Activated CD4-positive, alpha-beta memory T cell treated with anti-CD3 and anti-CD28 coated beads for 36 hours (primary cell): ENCODE measurements at regions not wholly inside any gene's neighbourhood (a gene's known extent, or its start where the extent isn't known, plus 50 kb on each side); places are given as distances from the start of the nearest gene placed in this dataset.

Experiments used
- CTCF ChIA-PET: fragments of 350-600 bp; sonication (Branson Sonifier 250); formaldehyde crosslinking; loops from one replicate; lab custom pipeline; 2021; ENCODE audit warnings: antibody characterized with exemption, inconsistent platforms; lab: Charles Lee
- POLR2A ChIA-PET: fragments of 350-600 bp; sonication (Branson Sonifier 250); formaldehyde crosslinking; loops from one replicate; lab custom pipeline; 2021; ENCODE audit warnings: antibody characterized with exemption; lab: Charles Lee
- DNase-seq: peaks from one replicate; pipeline ENCODE4 v3.0.0-alpha.2; 2020
- H3K27ac Mint-ChIP-seq: one replicate; pipeline ENCODE4 v1.8.0; 2021; ENCODE audit warnings: mixed read lengths
- H3K27me3 Mint-ChIP-seq: one replicate; pipeline ENCODE4 v1.8.0; 2021; ENCODE audit warnings: mixed read lengths
- H3K36me3 Mint-ChIP-seq: one replicate; pipeline ENCODE4 v1.8.0; 2021; ENCODE audit warnings: mixed read lengths
- H3K4me1 Mint-ChIP-seq: one replicate; pipeline ENCODE4 v1.8.0; 2021; ENCODE audit warnings: low read depth, mixed read lengths
- H3K4me3 Mint-ChIP-seq: one replicate; pipeline ENCODE4 v1.8.0; 2021; ENCODE audit warnings: mild to moderate bottlenecking, mixed read lengths
- H3K9me3 Mint-ChIP-seq: one replicate; pipeline ENCODE4 v1.8.0; 2021; ENCODE audit warnings: mixed read lengths
- intact Hi-C: fragments of 100-400 bp; cut with micrococcal nuclease; formaldehyde crosslinking; loops from one replicate; pipeline ENCODE4 v1.15.1; 2023

DNA sequence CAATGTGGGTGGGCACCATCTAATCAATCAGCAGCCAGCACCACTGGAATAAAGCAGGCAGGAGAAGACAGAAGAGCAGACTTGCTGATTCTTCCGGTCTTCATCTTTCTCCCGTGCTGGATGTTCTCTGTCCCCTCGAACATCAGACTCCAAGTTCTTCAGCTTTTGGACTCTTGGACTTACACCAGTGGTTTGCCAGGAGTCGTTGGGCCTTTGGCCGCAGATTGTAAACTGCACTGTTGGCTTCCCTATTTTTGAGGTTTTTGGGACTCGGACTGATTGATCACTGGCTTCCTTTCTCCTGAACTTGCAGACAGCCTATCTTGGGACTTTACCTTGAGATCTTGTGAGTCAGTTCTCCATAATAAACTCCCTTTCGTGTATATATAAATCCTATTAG, 292.8 kb downstream of the BCHE start:
- no peaks in the 10 kb centered on the region for H3K4me1 Mint-ChIP-seq
- H3K27me3 Mint-ChIP-seq = no peaks in the 10 kb centered on the region
- no peak for DNase-seq
- intact Hi-C loops = no loop called here
- ChIA-PET POLR2A (no interaction called here), CTCF (no interaction called here)
- H3K9me3 Mint-ChIP-seq = peaks cover 11% of the 10 kb centered on the region
- H3K27ac Mint-ChIP-seq = no peak overlapping the region
- no peaks in the 10 kb centered on the region for H3K36me3 Mint-ChIP-seq
- no peak overlapping the region for H3K4me3 Mint-ChIP-seq

DNA sequence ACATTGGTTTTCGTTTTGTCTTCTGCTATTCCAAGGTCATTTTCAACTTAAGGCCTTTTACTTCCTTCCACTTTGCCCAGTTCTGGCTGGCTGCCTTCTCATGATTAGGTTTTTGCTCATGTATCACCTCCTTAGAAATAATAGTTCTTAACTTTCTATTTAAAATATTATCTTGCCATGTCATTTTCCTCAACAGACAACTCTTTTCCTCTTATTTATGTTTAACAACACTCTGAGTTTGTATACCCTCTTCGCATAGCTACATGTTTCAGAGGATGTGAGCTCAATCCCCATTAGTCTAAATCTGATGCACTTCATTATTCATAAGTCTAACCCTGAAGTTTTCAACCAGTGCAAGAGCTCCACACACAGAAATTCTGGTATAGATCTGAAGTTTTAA, 299.1 kb downstream of the BCHE start:
- ChIA-PET POLR2A (no interaction called here), CTCF (no interaction called here)
- H3K9me3 Mint-ChIP-seq = peaks cover 14% of the 10 kb centered on the region
- H3K4me3 Mint-ChIP-seq = no peak overlapping the region
- no peak overlapping the region for H3K27ac Mint-ChIP-seq
- no peak for DNase-seq
- no peaks in the 10 kb centered on the region for H3K4me1 Mint-ChIP-seq
- no peaks in the 10 kb centered on the region for H3K36me3 Mint-ChIP-seq
- H3K27me3 Mint-ChIP-seq = no peaks in the 10 kb centered on the region
- intact Hi-C loops = no loop called here

DNA sequence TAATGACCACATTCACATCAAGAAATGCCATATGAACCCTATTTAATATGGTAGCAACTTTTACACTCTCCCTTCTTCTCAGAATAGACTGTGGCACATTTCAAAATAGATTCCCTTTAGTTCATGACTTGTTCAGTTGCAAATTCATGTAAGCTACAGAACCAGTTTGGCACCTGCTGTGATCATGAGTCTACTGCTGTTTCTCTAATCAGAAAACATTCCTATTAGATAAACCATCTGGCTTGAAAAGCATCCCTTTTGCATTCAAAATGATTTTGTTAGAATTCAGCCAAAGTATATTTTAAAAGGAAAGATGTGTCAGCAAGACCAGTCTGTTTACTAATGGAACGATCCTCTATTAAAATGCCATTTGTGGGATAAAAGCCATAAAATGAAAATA, 304.4 kb downstream of the BCHE start:
- Mint-ChIP-seq H3K27me3 (no peaks in the 10 kb centered on the region), H3K27ac (no peak overlapping the region), H3K4me1 (no peaks in the 10 kb centered on the region), H3K9me3 (peaks cover 12% of the 10 kb centered on the region), H3K4me3 (no peak overlapping the region), H3K36me3 (no peaks in the 10 kb centered on the region)
- intact Hi-C loops = no loop called here
- DNase-seq = no peak
- ChIA-PET POLR2A (no interaction called here), CTCF (no interaction called here)

DNA sequence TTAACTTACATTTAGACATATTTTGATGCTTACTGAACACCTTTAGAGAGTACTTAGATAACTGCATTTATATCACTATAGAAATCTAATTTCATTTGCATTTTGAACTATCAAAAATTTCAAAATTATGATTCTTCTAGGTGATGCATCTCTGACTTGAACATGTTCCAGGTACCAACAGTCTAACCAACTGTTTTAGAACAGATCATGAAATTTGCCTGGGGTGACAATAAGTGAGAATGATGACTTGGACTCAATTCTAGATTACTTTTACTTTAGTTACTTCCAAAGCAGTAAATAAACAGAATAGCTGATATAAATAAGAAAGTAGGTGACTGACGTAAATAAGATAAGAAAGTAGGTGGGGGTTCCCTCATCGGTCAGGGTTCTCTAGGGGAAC, 307.8 kb downstream of the BCHE start:
- H3K4me3 Mint-ChIP-seq = no peak overlapping the region
- intact Hi-C loops = no loop called here
- H3K4me1 Mint-ChIP-seq = no peaks in the 10 kb centered on the region
- H3K9me3 Mint-ChIP-seq = peaks cover 5% of the 10 kb centered on the region
- POLR2A ChIA-PET = no interaction called here
- CTCF ChIA-PET = interaction anchor here (0.6 kb wide), 1 partner anchor 61 kb away, joined by 3 read pairs; no protein-coding TSS in a partner anchor
- no peaks in the 10 kb centered on the region for H3K36me3 Mint-ChIP-seq
- no peak for DNase-seq
- no peak overlapping the region for H3K27ac Mint-ChIP-seq
- H3K27me3 Mint-ChIP-seq = no peaks in the 10 kb centered on the region

DNA sequence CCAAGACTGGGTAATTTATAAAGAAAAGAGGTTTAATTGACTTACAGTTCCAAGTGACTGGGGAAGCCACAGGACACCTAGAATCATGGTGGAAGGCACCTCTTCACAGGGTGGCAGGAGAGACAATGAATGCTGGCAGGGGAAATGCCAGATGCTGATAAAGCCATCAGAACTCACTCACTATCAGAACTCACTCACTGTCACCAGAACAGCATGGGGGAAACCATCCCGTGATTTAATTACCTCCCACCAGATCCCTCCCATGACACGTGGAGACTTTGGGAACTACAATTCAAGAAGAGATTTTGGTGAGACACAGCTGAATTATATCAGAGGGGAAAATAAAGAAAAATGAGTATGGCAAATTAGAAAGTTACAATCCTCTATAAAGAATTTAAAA, 310.9 kb downstream of the BCHE start:
- no peaks in the 10 kb centered on the region for H3K36me3 Mint-ChIP-seq
- H3K27ac Mint-ChIP-seq = no peak overlapping the region
- no peaks in the 10 kb centered on the region for H3K27me3 Mint-ChIP-seq
- H3K4me3 Mint-ChIP-seq = no peak overlapping the region
- ChIA-PET POLR2A (no interaction called here), CTCF (no interaction called here)
- H3K4me1 Mint-ChIP-seq = no peaks in the 10 kb centered on the region
- DNase-seq = no peak
- intact Hi-C loops = no loop called here
- H3K9me3 Mint-ChIP-seq = peaks cover 5% of the 10 kb centered on the region

DNA sequence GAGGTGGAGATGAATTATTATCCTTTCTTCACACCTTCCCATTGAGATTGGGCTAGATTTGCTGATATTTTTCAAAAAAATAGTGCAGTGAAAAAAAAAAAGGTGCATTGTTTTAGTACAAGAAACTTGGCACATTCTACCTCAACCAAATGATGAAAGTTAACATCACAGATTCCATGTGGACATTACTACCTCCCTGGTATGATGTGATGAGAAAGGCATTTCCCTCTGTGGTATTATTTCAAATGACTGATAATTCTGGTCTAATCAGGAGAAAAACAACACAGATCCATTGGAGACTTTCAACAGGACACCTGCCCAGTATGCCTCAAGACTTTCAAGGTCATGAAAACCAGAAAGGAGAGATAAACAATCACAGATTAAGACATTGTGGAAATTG, 313.4 kb downstream of the BCHE start:
- no peak overlapping the region for H3K27ac Mint-ChIP-seq
- no peak overlapping the region for H3K4me3 Mint-ChIP-seq
- POLR2A ChIA-PET = no interaction called here
- CTCF ChIA-PET = no interaction called here
- no peaks in the 10 kb centered on the region for H3K4me1 Mint-ChIP-seq
- H3K27me3 Mint-ChIP-seq = no peaks in the 10 kb centered on the region
- DNase-seq = no peak
- H3K9me3 Mint-ChIP-seq = peaks cover 9% of the 10 kb centered on the region
- intact Hi-C loops = no loop called here
- no peaks in the 10 kb centered on the region for H3K36me3 Mint-ChIP-seq

DNA sequence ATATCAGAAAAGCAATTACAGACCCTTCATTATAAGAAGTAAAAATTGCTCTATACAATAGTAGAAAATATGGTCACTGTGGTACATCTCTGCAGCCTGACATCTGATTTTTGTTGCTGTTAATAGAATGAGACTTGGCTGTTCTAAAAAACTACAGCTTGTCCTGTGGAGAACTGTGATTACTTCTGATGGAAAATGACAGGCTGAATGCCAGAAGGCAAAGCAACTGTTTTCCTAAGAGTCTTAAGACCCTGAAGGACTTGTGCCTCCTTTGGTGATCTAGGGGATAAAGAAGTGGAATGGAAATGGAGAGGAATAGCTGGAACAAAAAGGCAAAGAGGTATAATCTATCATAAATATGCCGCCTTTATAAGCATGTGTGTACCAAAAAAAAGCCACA, 314.8 kb downstream of the BCHE start:
- Mint-ChIP-seq H3K4me1 (no peaks in the 10 kb centered on the region), H3K9me3 (peaks cover 9% of the 10 kb centered on the region), H3K4me3 (no peak overlapping the region), H3K27me3 (no peaks in the 10 kb centered on the region), H3K36me3 (no peaks in the 10 kb centered on the region), H3K27ac (no peak overlapping the region)
- ChIA-PET POLR2A (no interaction called here), CTCF (no interaction called here)
- no peak for DNase-seq
- intact Hi-C loops = no loop called here

DNA sequence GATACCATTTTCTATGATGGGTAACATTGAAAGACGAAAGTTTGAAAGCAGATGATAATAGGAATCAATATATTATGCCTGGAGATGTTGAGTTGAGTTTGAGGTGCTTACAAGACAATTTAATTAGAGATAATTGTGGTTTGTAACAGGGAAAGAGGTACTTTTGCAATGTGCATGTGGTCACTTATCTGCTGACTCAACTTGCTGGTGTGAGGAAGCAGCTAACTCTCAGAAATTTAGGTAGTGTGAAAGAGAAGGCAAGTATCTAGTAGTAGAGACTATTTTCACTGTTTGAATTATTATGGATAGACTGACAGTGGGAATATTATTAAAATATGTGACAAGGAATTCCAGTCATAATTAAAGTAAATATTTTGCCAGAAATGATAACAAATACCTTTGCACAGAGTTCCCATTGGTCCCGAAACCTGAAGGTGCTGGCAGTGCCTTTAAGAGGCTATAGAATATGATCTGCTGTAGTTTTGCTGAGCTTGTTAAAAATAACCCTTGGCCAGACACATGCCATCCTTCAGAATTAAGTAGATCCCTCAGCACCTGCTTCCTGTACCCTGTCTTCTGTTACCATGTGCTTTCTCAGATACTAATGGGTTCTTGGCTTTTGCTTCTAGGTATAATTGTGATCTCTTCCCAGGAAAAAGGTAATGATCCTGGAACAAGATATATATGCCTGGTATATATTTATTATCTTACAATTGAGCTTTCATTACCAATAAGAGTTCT, 315.9 kb downstream of the BCHE start:
- peaks cover 9% of the 10 kb centered on the region for H3K9me3 Mint-ChIP-seq
- no peaks in the 10 kb centered on the region for H3K27me3 Mint-ChIP-seq
- POLR2A ChIA-PET = no interaction called here
- no peaks in the 10 kb centered on the region for H3K36me3 Mint-ChIP-seq
- no peaks in the 10 kb centered on the region for H3K4me1 Mint-ChIP-seq
- H3K4me3 Mint-ChIP-seq = no peak overlapping the region
- CTCF ChIA-PET = no interaction called here
- no peak for DNase-seq
- H3K27ac Mint-ChIP-seq = no peak overlapping the region
- intact Hi-C loops = no loop called here

DNA sequence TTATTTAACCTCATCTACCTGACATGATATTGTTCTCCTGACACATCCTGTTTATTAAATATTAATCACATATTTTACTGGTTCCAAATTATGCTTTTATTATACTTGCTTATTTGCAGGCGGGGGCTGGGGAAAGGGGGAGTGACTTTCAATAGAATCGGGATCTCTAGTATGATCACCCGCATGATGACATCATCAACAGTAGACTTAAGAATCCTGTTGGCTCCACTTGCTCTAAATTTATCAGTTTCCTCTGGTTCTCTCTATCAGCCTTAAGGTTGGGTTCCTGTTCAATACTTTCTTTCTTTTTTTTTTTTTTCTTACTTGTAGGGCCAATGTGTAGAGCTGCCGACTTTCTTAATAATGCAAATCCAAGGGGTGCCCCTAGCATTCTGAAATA, 317.5 kb downstream of the BCHE start:
- ChIA-PET CTCF (no interaction called here), POLR2A (no interaction called here)
- Mint-ChIP-seq H3K4me1 (no peaks in the 10 kb centered on the region), H3K4me3 (no peak overlapping the region), H3K27ac (no peak overlapping the region), H3K27me3 (no peaks in the 10 kb centered on the region), H3K36me3 (no peaks in the 10 kb centered on the region), H3K9me3 (peaks cover 9% of the 10 kb centered on the region)
- intact Hi-C loops = no loop called here
- no peak for DNase-seq

DNA sequence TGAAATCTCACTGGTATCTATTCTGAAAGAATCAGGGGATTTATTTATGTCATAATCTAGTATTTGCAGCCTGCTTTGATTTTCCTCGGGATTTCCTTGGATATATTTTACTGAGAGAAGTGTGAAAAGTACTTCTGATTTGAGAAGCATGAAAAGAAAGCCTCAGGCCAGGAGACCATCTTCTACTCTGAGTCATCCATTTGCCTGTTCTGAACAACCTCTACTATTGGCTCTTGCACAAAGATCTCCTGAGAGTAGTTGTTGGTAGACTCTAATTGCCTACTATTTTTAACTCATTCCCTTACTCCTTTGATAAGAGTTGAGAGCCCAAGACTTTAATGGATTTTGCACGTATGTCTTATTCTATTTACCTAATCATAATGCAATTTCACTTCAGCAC, 318.9 kb downstream of the BCHE start:
- CTCF ChIA-PET = no interaction called here
- POLR2A ChIA-PET = no interaction called here
- peaks cover 12% of the 10 kb centered on the region for H3K9me3 Mint-ChIP-seq

DNA sequence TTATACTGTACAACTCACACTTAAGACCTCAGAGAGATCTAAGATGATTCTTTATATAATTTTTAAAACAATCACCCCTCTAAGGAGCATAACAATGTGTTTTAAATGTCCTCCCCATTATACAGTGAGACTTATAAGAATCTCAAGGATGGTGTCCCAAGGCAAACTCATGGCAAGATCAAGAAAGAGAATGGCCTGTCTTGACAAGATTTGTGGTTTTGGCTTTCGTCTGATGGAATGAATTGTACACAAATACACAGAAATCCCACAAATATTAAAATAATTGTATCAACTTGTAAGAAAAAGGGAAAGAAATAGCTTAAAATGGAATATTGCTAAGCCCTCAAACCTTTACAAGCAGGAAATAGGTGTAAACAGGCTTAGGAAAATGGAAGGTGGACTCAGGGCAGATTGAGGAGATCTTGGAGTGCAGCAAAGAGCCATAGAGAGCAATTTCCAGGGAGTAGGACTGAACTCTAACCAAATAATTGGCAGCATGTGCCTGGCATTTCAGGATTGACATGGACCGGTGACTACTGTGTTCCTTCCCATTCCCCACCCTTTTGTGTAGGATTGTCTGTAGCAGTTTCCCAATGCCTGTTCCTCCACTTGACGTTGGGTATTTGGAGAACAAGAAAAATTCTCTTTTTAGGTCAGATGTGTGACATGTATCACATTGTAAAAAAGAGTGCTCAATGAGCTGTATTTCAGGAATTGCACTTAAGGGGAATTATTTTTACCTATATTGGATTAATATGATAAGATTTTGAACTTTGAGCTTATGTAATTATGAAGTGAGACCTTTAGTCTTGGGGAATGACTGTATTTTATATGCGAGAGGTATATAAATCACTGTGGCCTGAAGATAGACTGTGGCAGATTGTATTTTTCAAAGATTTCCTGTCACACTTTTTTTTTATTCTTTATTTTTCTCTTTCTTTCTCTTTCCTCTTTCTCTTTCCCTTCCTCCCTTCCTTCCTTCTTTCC, 317.8 kb upstream of the SLITRK3 start:
- H3K9me3 Mint-ChIP-seq = peaks cover 11% of the 10 kb centered on the region
- no peak overlapping the region for H3K4me3 Mint-ChIP-seq
- no peaks in the 10 kb centered on the region for H3K27me3 Mint-ChIP-seq
- H3K27ac Mint-ChIP-seq = no peak overlapping the region
- H3K4me1 Mint-ChIP-seq = no peaks in the 10 kb centered on the region
- H3K36me3 Mint-ChIP-seq = no peaks in the 10 kb centered on the region
- intact Hi-C loops = no loop called here
- ChIA-PET POLR2A (no interaction called here), CTCF (no interaction called here)
- DNase-seq = no peak

More for the DNA sequence above, 318.9 kb downstream of the BCHE start:
- no peak overlapping the region for H3K4me3 Mint-ChIP-seq
- H3K36me3 Mint-ChIP-seq = no peaks in the 10 kb centered on the region
- no peaks in the 10 kb centered on the region for H3K4me1 Mint-ChIP-seq
- H3K27me3 Mint-ChIP-seq = no peaks in the 10 kb centered on the region
- intact Hi-C loops = no loop called here
- H3K27ac Mint-ChIP-seq = no peak overlapping the region
- no peak for DNase-seq

DNA sequence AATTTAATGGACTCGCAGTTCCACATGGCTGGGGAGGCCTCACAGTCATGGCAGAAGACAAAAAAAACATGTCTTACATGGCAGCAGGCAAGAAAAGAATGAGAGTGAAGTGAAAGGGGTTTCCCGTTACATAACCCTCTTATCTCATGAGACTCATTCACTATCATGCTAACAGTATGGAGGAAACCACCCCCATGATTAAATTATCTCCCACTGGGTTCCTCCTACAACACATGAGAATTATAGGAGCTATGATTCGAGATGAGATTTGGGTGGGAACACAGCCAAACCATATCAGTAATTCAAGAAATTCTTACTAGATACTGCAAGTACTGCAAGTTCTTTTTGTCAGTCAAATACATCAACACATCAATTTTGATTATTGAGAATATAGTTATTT, 311.4 kb upstream of the SLITRK3 start:
- ChIA-PET CTCF (no interaction called here), POLR2A (no interaction called here)
- H3K27me3 Mint-ChIP-seq = no peaks in the 10 kb centered on the region
- H3K4me3 Mint-ChIP-seq = no peak overlapping the region
- no peaks in the 10 kb centered on the region for H3K4me1 Mint-ChIP-seq
- H3K9me3 Mint-ChIP-seq = peaks cover 12% of the 10 kb centered on the region
- no peaks in the 10 kb centered on the region for H3K36me3 Mint-ChIP-seq
- intact Hi-C loops = no loop called here
- no peak for DNase-seq
- H3K27ac Mint-ChIP-seq = no peak overlapping the region
